ENCODE measurements at regions not wholly inside any gene's neighbourhood (a gene's known extent, or its start where the extent isn't known, plus 50 kb on each side); places are given as distances from the start of the nearest gene placed in this dataset.
"Not testable (repeated sequence)": the region's sequence is repeated elsewhere in the genome, so short reads cannot be mapped to it uniquely, and the experiment has no call there.

GRCh38 chr2:111660811-111661210, 223.2 kb downstream of the ANAPC1 start:
- DNase-seq = no peak

GRCh38 chr2:111661286-111661940, 222.6 kb downstream of the ANAPC1 start:
- no peak for DNase-seq

DNA sequence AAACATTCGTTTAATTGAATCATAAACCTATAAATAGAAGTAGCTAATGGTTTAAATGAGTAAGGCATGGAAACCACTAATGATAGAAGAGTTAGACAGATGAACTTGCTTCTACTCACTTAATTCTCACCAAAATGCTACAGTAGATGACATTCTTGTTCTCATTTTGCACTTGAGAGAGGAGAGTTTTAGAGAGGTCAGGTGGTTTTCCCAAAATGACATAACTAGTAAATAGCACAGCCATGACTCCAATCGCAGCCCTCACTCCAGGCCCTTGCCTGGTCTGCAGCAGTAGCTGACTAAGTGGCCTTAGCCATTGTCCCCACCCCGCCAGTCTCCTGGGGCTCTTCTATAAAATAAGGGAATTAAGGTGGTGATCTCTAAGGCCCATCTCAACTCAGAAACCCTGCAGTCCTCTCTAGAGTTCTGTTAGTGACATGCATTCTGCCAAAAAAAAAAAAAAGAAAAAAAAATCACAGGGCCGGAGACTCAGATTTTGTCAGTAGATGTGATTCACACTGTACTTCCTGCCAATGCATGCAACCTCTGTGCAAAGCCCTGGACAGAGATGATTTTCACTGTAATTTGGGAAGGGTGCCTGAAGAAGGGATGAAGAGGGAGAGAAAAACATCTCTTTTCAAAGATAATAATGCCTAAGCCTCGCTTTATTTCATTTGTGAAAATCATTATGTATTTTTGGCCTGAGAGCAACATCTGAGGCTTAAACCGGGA, 221.8 kb downstream of the ANAPC1 start:
- DNase-seq = peak; percentile 43

DNA sequence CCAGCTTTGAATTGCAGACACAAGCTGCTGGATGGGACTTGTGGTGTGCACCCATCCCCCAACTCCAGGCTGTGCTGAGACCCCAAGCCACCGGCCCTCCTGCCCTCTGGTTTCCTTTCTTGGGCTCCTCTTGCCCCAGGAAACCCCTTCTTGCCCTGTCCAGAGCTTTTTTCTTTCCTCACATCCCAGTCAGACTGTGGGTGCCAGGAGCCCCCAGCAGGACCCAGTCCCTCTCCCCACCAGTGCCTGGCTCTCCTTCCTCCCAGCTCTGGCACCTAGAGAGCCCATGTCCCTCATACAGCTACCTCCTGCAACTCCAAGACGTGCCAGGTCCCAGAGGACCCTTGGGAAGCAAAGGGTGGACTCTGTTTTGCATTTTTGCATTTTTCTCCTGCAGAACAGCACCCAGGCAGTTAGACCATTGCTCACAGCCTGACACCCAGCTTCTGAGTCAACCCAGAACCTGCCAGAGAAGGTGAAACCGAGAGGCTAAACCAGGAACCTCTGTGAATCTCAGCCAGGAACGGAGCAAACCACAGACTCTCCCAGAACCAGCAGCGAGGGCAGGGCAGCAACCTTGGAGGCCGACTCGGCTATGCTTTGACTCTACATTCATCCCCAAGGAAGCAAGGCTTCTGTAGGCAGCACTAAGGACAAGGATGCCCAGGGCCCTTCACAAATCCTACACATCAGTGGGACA, 221.1 kb downstream of the ANAPC1 start:
- DNase-seq = peak; percentile 77

- DNase-seq = no peak
Observed at GRCh38 chr2:111663471-111664274, 220.3 kb downstream of the ANAPC1 start.

DNA sequence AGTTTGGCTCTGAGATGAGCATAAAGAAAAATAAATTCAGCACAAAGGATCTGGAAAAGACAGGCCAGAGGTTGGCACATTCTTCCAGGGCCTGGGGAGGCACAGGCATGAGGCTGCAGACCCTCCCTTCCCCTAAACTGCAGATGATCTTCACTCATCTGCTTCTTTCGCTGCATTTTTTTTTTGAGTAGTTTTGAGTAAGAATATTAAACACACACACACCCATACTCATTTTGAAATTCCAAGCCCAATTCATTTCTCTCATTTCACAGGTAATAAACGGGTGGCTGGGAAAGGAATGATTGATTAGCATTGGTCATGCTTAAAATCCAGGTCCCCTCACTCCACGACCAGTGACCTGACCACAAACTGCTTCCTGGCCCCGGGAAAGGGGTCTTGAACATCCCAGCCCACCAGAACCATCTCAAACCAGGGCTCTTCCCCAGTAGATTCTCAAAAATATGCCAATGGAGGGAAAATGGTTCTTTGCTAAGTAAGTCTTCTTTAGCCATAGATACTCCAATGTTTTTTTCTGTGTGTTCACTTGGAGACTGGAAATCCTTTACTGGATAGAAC, 219.6 kb downstream of the ANAPC1 start:
- DNase-seq = no peak

DNA sequence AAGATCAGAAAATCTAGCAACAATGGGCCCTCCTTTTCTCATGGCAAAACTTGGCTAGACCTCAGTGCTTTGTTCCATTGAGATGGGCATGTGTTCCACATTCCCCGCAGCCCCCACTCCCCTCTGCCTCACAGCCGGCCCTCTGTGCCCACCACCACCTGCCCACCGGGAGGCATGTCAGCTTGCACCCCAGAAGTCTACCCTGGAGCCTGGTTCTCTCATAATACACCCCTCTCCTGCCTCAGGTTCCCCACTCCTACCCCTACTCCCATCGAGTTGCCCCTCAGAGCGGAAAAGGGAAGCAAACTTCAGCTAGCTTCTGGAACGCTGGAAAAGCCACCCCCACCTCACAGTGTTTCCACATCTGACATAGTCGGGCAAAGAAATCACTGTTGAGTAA, 219.0 kb downstream of the ANAPC1 start:
- DNase-seq = no peak

DNA sequence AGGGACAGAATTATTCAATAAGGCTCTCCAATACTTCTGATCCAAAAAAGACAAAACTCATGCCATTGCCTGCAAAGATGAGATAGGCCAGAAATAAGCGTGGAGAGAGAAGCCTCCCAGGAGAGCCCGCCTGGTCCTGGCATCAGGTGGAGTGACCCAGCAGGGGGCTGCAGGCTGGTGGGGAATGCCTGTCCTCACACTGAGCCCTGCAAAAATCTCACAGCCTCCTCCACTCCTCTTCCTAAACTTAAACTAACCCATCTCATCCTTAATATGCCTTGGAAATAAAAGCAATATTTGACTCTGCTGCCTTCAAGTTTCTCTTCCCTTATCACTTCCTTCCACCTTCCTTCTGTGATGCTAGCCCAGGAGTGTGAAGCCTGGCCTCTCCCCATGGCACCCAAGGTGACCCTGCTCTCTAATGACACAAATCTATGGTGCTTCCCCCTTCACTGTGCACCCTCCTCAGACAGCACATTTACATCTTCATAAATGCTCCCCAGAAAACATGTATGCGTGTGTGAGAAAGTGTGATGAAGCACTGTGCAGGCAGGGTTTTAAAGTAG, 218.4 kb downstream of the ANAPC1 start:
- no peak for DNase-seq

DNA sequence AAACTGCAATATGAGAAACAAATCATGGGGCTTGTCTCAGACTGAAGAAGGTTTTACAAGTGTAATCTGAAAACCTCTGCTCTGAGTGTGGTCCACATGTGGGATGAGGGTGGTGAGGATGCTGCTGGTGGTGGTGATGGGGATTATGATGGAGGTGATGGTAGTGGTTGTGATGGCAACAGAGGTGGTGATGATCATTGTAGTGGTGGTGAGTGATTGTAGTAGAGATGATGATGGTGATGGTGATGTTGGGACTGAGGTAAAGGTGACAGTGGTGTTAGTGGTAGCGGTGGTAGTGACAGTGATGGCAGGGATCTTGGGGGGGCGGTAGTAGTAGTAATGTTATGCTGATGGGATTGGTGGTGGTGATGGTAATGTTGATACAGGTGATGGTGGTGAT, 217.8 kb downstream of the ANAPC1 start:
- DNase-seq = no peak

DNA sequence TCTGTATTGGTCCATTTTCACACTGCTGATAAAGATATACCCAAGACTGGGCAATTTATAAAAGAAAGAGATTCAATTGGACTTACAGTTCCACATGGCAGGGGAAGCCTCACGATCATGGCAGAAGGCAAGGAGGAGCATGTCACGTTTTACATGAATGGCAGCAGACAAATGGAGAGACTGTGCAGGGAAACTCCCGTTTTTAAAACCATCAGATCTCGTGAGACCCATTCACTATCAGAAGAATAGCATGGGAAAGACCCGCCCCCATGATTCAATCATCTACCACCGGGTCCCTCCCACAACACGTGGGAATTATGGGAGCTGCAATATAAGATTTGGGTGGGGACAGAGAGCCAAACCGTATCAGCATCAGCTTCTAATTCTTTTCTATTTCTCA, 217.0 kb downstream of the ANAPC1 start:
- DNase-seq = no peak

DNA sequence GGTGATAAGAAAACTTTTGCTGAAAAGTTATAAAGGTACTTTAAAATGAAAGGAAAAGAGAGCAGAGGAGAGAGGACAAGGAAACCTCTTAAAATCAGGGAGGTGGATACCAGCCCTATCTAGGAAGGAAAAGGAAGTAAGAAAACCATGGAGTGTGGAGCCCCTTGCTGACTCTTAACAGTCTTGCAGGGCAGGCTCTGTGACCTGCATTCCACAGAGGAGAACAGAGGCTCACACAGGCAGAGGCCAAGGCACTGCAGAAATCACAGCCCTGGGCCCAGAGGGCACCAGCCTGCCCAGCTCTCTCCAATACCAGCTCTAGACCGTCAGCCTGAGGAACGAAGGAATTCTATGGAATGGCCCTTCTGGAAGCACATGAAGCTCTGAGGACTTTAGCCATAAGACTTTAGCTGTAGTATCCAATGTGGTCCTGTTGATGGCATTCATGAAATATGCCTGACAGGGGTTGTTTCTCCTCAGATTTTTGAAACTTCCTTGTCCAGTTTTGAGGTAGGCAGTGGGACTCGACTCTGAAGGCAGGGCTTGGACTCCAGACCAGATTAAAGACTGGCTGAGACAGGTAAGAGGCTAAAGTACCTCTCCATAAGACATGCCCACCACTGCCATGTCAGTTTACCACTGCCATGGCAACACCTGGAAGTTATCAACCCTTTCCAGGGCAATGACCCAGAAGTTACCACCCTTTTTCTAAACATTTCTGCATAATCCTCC, 216.3 kb downstream of the ANAPC1 start:
- peak; percentile 61 for DNase-seq

DNA sequence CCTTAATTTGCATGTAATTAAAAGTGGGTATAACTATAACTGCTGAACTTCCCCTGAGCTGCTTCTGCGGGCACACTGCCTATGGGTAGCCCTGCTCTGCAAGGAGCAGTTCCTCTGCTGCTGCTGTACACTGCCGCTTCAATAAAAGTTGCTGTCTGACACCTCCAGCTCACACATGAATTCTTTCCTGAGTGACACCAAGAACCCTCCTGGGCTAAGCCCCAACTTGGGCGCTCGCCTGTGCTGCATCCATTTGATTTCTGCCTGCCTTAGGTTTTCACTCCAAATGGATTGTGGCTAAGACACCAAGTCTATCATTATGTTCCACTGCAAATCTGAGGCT, 215.7 kb downstream of the ANAPC1 start:
- DNase-seq = no peak

DNA sequence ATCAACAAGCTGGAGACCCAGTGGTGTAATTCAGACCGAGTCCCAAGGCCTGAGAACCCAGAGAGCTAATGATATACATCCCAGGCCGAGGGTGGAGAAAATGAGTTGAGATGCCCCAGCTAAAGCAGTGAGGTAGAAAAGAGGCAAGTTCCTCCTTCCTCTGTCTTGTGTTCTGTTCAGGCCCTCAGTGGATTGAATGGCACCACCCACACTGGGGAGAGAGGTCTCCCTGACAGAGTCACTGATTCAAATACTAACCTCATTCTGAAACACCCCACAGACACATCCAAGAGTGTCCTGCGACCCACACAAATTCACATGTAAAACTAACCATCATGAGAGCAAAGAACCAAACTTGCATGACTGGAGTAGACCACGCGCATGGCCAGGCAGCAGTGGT, 215.3 kb downstream of the ANAPC1 start:
- DNase-seq = no peak

DNA sequence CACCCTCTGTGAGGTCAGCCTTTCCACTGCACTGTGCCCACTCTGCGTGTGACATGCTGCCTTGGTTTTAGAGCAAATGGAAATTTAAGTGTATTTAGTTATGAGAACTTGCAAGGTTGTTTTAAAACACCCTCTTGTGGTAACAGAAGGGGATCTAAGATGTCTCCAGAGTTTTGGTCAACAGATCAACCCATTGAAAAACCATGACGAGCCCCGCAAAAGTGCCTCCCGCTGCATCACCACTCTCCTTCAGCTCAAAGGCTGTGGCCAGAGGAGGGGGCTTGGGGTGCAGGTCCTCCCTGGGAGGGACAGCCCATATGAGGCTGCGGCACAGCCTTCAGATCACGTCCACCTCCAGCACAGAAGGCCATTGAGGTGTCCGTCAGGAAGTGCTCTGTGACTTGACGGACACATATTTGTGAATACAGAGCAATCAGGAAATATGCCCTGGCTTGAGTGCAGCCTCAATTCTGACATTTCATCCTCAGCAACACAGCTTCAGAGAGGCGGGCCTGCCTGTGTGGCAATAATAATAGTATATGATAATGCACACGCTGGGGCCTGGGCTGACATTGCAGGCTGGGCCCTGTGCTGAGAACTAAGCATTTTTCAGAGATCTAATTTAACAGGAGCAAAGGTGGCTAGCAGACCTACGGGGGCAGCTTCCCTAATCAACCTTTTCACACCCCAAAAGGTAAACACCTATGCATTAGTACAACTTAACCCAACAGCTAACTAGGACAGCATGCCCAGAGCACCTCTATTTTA, 213.9 kb downstream of the ANAPC1 start:
- DNase-seq = no peak

DNA sequence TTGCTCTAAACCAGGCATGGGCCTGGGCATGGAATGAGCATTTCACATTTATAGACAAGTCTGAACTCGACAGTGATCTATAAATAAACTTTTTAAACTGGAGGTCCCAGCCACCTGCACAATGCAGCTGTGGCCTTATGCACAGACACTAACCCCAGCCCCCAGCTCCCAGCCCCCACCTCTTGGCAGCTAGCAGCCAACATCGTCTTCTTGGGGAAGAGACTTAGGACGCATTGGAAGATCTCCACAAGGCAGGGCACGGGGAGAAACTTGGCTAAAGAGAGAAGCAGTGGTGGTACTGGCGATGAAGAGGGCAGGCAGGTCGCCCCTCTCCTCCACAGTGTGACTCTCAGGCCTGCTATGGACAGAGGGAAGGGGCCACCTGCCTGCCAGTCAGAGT, 213.2 kb downstream of the ANAPC1 start:
- no peak for DNase-seq

- no peak for DNase-seq
Observed at GRCh38 chr2:111671426-111672150, 212.4 kb downstream of the ANAPC1 start.

DNA sequence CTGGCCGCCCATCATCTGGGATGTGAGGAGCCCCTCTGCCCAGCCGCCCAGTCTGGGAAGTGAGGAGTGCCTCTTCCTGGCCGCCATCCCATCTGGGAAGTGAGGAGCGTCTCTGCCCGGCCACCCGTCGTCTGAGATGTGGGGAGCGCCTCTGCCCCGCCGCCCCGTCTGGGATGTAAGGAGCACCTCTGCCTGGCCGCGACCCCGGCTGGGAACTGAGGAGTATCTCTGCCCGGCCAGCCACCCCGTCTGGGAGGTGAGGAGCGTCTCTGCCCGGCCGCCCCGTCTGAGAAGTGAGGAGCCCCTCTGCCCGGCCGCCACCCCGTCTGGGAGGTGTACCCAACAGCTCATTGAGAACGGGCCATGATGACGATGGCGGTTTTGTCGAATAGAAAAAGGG, 211.4 kb downstream of the ANAPC1 start:
- DNase-seq = not testable (repeated sequence)

GRCh38 chr2:111673526-111673925, 210.5 kb downstream of the ANAPC1 start:
- no peak for DNase-seq

DNA sequence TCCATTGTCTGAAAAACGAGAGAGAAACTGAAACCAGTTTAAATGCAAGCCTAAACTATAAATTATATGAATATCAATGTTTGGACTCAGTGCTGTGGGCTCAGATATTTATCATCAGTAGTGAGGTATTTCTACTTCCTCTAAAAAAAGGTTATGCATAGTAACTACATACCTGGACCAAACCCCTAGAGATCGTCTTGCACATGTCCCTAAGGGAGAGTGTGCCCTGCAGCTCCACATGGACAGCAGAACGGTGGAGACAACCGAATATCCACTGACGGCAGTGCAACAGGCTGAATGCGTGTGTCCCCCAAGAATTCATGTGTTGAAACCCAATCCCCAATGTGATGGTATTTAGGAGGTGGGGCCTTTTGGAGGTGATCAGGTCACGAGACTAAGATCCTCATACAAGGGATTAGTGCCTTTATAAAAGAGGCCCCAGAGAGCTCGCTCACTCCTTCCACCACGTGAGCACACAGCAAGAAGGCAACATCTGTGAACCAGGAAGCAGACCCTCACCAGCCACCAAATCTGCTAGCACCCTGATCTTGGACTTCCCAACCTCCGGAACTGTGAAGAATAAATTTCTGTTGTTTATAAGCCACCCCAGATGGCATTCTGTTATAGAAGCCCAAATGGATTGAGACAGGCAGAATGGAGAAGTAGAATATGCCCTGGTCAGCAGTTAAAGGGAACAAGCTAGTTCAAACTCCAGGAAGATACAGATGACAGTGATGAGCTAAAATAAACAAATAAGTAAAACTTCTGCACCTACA, 208.4 kb downstream of the ANAPC1 start:
- no peak for DNase-seq

All from NCI-H226 (cell line).